Cardiac fibroblast (primary cell): ENCODE measurements at regions not wholly inside any gene's neighbourhood (a gene's known extent, or its start where the extent isn't known, plus 50 kb on each side); places are given as distances from the start of the nearest gene placed in this dataset.

Experiments used
- DNase-seq, 2 donors: peaks; one replicate each; pipeline versions ENCODE4 v3.0.0 to v3.0.0-alpha.2; 2010; ENCODE audit warnings: low read depth in 2 of 2
- H3K4me3 ChIP-seq, 2 donors: replicated peaks in 1 of 2; 1 replicate in 1 of 2; 2 replicates in 1 of 2; pipeline ENCODE4 v1.5.1; 2011; ENCODE audit warnings: low read depth in 2 of 2, low read length in 2 of 2, mild to moderate bottlenecking in 2 of 2, moderate library complexity in 1 of 2
- CTCF ChIP-seq: IDR thresholded peaks from one replicate; pipeline ENCODE4 v1.5.1; 2011; ENCODE audit warnings: low read depth, mild to moderate bottlenecking, low read length, inconsistent platforms

- no peak for DNase-seq
- no peak overlapping the region for H3K4me3 ChIP-seq
- no peak for TF ChIP-seq CTCF
Observed at GRCh38 chr4:170662250-170662649, 572.5 kb upstream of the AADAT start.

- TF ChIP-seq CTCF: no peak
- DNase-seq: no peak
- H3K4me3 ChIP-seq: no peak overlapping the region
Observed at GRCh38 chr4:170657761-170658160, 568.0 kb upstream of the AADAT start.

GRCh38 chr4:170656506-170656905, 566.8 kb upstream of the AADAT start:
- no peak for DNase-seq
- no peak for TF ChIP-seq CTCF
- no peak overlapping the region for H3K4me3 ChIP-seq

GRCh38 chr4:170652571-170652970, 562.8 kb upstream of the AADAT start:
- TF ChIP-seq CTCF: no peak
- no peak overlapping the region for H3K4me3 ChIP-seq
- DNase-seq: no peak

- no peak for TF ChIP-seq CTCF
- no peak overlapping the region for H3K4me3 ChIP-seq
- DNase-seq: peak in 1 of 2 donors; percentile 7
Observed at GRCh38 chr4:170651786-170652185, 562.0 kb upstream of the AADAT start.

- no peak for DNase-seq
- no peak for TF ChIP-seq CTCF
- no peak overlapping the region for H3K4me3 ChIP-seq
Observed at GRCh38 chr4:170627418-170627817, 537.7 kb upstream of the AADAT start.

GRCh38 chr4:170623899-170624298, 534.1 kb upstream of the AADAT start:
- H3K4me3 ChIP-seq: no peak overlapping the region
- DNase-seq: no peak
- TF ChIP-seq CTCF: no peak
